Endodermal cell (in vitro differentiated cells): ENCODE measurements at regions not wholly inside any gene's neighbourhood (a gene's known extent, or its start where the extent isn't known, plus 50 kb on each side); places are given as distances from the start of the nearest gene placed in this dataset.

Experiments used
- DNase-seq: peaks from one replicate; pipeline ENCODE4 v3.0.0-alpha.2; 2017
- H3K27ac ChIP-seq: 2 replicates; pipeline ENCODE4 v1.5.1; 2013; ENCODE audit warnings: mild to moderate bottlenecking, low read depth, low read length, moderate library complexity
- H3K27me3 ChIP-seq: 2 replicates; pipeline ENCODE4 v1.6.1; 2013; ENCODE audit warnings: mild to moderate bottlenecking, low read length, moderate library complexity; ENCODE audit not compliant: insufficient read depth, control insufficient read depth, poor library complexity, severe bottlenecking
- H3K36me3 ChIP-seq: 2 replicates; pipeline ENCODE4 v1.7.0; 2013; ENCODE audit warnings: mild to moderate bottlenecking, low read length, moderate library complexity; ENCODE audit not compliant: control insufficient read depth, insufficient read depth
- H3K4me1 ChIP-seq: one replicate; pipeline ENCODE4 v1.7.0; 2013; ENCODE audit warnings: low read length; ENCODE audit not compliant: control insufficient read depth, insufficient read depth
- H3K4me3 ChIP-seq: 2 replicates; pipeline ENCODE4 v1.5.1; 2013; ENCODE audit warnings: mild to moderate bottlenecking, low read length, moderate library complexity
- H3K9ac ChIP-seq: 2 replicates; pipeline ENCODE4 v1.6.1; 2013; ENCODE audit warnings: mild to moderate bottlenecking, low read length, moderate library complexity; ENCODE audit not compliant: poor library complexity, severe bottlenecking; ENCODE audit errors: extremely low read depth
- H3K9me3 ChIP-seq: 2 replicates; pipeline ENCODE4 v1.6.1; 2013; ENCODE audit warnings: mild to moderate bottlenecking, low read length, moderate library complexity; ENCODE audit not compliant: control insufficient read depth
- H3K27ac Mint-ChIP-seq: 2 replicates; pipeline ENCODE4 v1.8.0; 2020; ENCODE audit warnings: mixed read lengths
- H3K27me3 Mint-ChIP-seq: 2 replicates; pipeline ENCODE4 v1.8.0; 2021; ENCODE audit warnings: mild to moderate bottlenecking, mixed read lengths; ENCODE audit not compliant: insufficient read depth
- H3K36me3 Mint-ChIP-seq: 2 replicates; pipeline ENCODE4 v1.8.0; 2020; ENCODE audit warnings: low read depth, mixed read lengths
- H3K4me1 Mint-ChIP-seq: 2 replicates; pipeline ENCODE4 v1.8.0; 2020; ENCODE audit warnings: mixed read lengths
- H3K4me3 Mint-ChIP-seq: 2 replicates; pipeline ENCODE4 v1.8.0; 2020; ENCODE audit warnings: mild to moderate bottlenecking, moderate library complexity, mixed read lengths
- H3K9me3 Mint-ChIP-seq: 2 replicates; pipeline ENCODE4 v1.8.0; 2020; ENCODE audit warnings: mild to moderate bottlenecking, mixed read lengths
- WGBS, 2 experiments: methylation state at CpG; one replicate each; pipeline versions ENCODE4 v1.1.5 to v1.1.7; 2013; ENCODE audit warnings: missing lambda C conversion rate in 2 of 2, mixed read lengths in 1 of 2; ENCODE audit not compliant: insufficient coverage in 1 of 2, insufficient read length in 1 of 2; 5-methylcytosine and 5-hydroxymethylcytosine counted together
- TF ChIP-seq, protein P1 (sequence below): fragments of 200-600 bp; sonication (generic); conservative IDR thresholded peaks from 2 replicates; pipeline ENCODE4 v1.5.0; 2021; ENCODE audit warnings: antibody characterized with exemption, mild to moderate bottlenecking

GRCh38 chr9:2297771-2298170, 282.6 kb downstream of the SMARCA2 start:
- Histone ChIP-seq H3K27ac (no peak overlapping the region), H3K4me3 (no peak overlapping the region), H3K9me3 (peaks cover 32% of the 10 kb centered on the region), H3K36me3 (no peaks in the 10 kb centered on the region), H3K4me1 (no peaks in the 10 kb centered on the region), H3K27me3 (no peaks in the 10 kb centered on the region), H3K9ac (no peak overlapping the region)
- H3K27ac Mint-ChIP-seq, result no peak overlapping the region
- no peak overlapping the region for H3K4me3 Mint-ChIP-seq
- TF ChIP-seq, protein P1, sequence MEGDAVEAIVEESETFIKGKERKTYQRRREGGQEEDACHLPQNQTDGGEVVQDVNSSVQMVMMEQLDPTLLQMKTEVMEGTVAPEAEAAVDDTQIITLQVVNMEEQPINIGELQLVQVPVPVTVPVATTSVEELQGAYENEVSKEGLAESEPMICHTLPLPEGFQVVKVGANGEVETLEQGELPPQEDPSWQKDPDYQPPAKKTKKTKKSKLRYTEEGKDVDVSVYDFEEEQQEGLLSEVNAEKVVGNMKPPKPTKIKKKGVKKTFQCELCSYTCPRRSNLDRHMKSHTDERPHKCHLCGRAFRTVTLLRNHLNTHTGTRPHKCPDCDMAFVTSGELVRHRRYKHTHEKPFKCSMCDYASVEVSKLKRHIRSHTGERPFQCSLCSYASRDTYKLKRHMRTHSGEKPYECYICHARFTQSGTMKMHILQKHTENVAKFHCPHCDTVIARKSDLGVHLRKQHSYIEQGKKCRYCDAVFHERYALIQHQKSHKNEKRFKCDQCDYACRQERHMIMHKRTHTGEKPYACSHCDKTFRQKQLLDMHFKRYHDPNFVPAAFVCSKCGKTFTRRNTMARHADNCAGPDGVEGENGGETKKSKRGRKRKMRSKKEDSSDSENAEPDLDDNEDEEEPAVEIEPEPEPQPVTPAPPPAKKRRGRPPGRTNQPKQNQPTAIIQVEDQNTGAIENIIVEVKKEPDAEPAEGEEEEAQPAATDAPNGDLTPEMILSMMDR, result no peak
- H3K36me3 Mint-ChIP-seq, result peaks cover 18% of the 10 kb centered on the region
- WGBS, 2 experiments, result 93% methylated on average over 1 of the region's 1 CpG; no CpG with 5 or more reads in 1 of the 2 experiments
- H3K27me3 Mint-ChIP-seq, result peaks cover 36% of the 10 kb centered on the region
- peaks cover 19% of the 10 kb centered on the region for H3K9me3 Mint-ChIP-seq
- DNase-seq, result no peak
- peaks cover 25% of the 10 kb centered on the region for H3K4me1 Mint-ChIP-seq

DNA sequence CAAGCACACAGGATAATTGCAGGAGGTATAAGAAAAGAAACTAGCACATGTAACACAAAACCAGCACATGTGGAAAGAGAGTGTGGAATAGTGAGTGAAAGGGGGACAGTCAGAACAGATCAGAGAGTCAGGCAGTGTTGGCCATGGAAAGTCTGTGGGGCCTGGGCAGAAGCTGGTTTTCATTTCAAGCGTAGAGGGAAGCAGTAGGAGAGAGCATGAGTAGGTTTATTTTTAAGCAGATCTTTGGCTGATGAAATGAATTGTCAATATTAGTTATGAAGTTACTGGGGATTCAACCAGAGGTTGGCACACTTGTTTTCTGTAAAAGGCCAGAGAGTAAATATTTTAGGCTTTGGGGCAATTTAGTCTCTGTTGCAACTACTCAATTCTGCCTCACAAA, 283.1 kb downstream of the SMARCA2 start:
- no peak overlapping the region for H3K4me3 Mint-ChIP-seq
- Histone ChIP-seq H3K9me3 (peaks cover 35% of the 10 kb centered on the region), H3K4me3 (no peak overlapping the region), H3K36me3 (no peaks in the 10 kb centered on the region), H3K9ac (no peak overlapping the region), H3K4me1 (no peaks in the 10 kb centered on the region), H3K27me3 (no peaks in the 10 kb centered on the region), H3K27ac (no peak overlapping the region)
- H3K4me1 Mint-ChIP-seq, result peaks cover 22% of the 10 kb centered on the region
- peaks cover 41% of the 10 kb centered on the region for H3K27me3 Mint-ChIP-seq
- TF ChIP-seq, protein P1, result no peak
- 100% methylated on average over 1 of the region's 1 CpG for WGBS, 2 experiments
- peaks cover 24% of the 10 kb centered on the region for H3K9me3 Mint-ChIP-seq
- H3K27ac Mint-ChIP-seq, result no peak overlapping the region
- H3K36me3 Mint-ChIP-seq, result peaks cover 18% of the 10 kb centered on the region
- no peak for DNase-seq

GRCh38 chr9:2299156-2299842, 284.2 kb downstream of the SMARCA2 start:
- TF ChIP-seq, protein P1, result no peak
- WGBS, 2 experiments, result 92 to 94% methylated on average over 5 of the region's 5 CpGs

More at GRCh38 chr9:2299156-2299842, 284.2 kb downstream of the SMARCA2 start:
- Mint-ChIP-seq H3K27ac (no peak overlapping the region), H3K9me3 (peaks cover 24% of the 10 kb centered on the region), H3K4me1 (peaks cover 12% of the 10 kb centered on the region), H3K4me3 (no peak overlapping the region), H3K36me3 (peaks cover 18% of the 10 kb centered on the region), H3K27me3 (peaks cover 39% of the 10 kb centered on the region)
- H3K4me1 ChIP-seq, result no peaks in the 10 kb centered on the region
- H3K9me3 ChIP-seq, result peaks cover 46% of the 10 kb centered on the region
- H3K27me3 ChIP-seq, result no peaks in the 10 kb centered on the region
- no peak for DNase-seq
- no peak overlapping the region for H3K27ac ChIP-seq
- no peaks in the 10 kb centered on the region for H3K36me3 ChIP-seq
- no peak overlapping the region for H3K4me3 ChIP-seq
- H3K9ac ChIP-seq, result no peak overlapping the region
